22Rv1 (cell line): ENCODE measurements at regions not wholly inside any gene's neighbourhood (a gene's known extent, or its start where the extent isn't known, plus 50 kb on each side); places are given as distances from the start of the nearest gene placed in this dataset.
"Not testable (repeated sequence)": the region's sequence is repeated elsewhere in the genome, so short reads cannot be mapped to it uniquely, and the experiment has no call there.

Source experiments
- CTCF ChIP-seq: fragments of 450-650 bp; IDR thresholded peaks from 2 replicates; pipeline ENCODE4 v1.5.1; 2017; ENCODE audit warnings: mild to moderate bottlenecking
- ZFX ChIP-seq: fragments of 450-650 bp; IDR thresholded peaks from 2 replicates; pipeline ENCODE4 v1.6.1; 2017; ENCODE audit warnings: antibody characterized with exemption, borderline replicate concordance

DNA sequence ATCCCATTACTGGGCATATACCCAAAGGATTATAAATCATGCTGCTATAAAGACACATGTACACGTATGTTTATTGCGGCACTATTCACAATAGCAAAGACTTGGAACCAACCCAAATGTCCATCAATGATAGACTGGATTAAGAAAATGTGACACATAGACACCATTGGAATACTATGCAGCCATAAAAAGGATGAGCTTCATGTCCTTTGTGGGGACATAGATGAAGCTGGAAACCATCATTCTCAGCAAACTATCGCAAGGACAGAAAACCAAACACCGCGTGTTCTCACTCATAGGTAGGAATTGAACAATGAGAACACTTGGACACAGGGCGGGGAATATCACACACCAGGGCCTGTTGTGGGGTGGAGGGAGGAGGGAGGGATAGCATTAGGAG is 105.3 kb downstream of the NOC3L start:
- TF ChIP-seq CTCF, ZFX: not testable (repeated sequence)
